LNCaP clone FGC (cell line): ENCODE measurements at regions not wholly inside any gene's neighbourhood (a gene's known extent, or its start where the extent isn't known, plus 50 kb on each side); places are given as distances from the start of the nearest gene placed in this dataset.

ENCODE experiments used
- DNase-seq: peaks from one replicate; pipeline ENCODE4 v3.0.0-alpha.2; 2011; ENCODE audit warnings: low read depth
- H3K4me3 ChIP-seq: 2 replicates; pipeline ENCODE4 v1.5.1; 2011; ENCODE audit warnings: mild to moderate bottlenecking, low read depth, low read length, control low read depth
- CTCF ChIP-seq: IDR thresholded peaks from 2 replicates; pipeline ENCODE4 v1.5.1; 2012; ENCODE audit warnings: mild to moderate bottlenecking; ENCODE audit not compliant: control insufficient read depth, insufficient read depth; ENCODE audit errors: extremely low read depth

GRCh38 chr6:145530454-145530853, 204.9 kb downstream of the EPM2A start:
- no peak for TF ChIP-seq CTCF
- DNase-seq: no peak
- H3K4me3 ChIP-seq: no peak overlapping the region

- TF ChIP-seq CTCF: no peak
- no peak for DNase-seq
- H3K4me3 ChIP-seq: no peak overlapping the region
Measured at GRCh38 chr6:145531032-145531431, 204.3 kb downstream of the EPM2A start.

- no peak for DNase-seq
- no peak overlapping the region for H3K4me3 ChIP-seq
- TF ChIP-seq CTCF: no peak
Measured at GRCh38 chr6:145531822-145532221, 203.5 kb downstream of the EPM2A start.

GRCh38 chr6:145532361-145532760, 203.0 kb downstream of the EPM2A start:
- DNase-seq: no peak
- TF ChIP-seq CTCF: no peak
- no peak overlapping the region for H3K4me3 ChIP-seq

GRCh38 chr6:145534989-145535388, 200.3 kb downstream of the EPM2A start:
- no peak for DNase-seq
- no peak for TF ChIP-seq CTCF
- H3K4me3 ChIP-seq: no peak overlapping the region

- DNase-seq: no peak
- no peak overlapping the region for H3K4me3 ChIP-seq
- TF ChIP-seq CTCF: no peak
Measured at GRCh38 chr6:145538989-145539388, 196.3 kb downstream of the EPM2A start.

GRCh38 chr6:145539831-145540230, 195.5 kb downstream of the EPM2A start:
- no peak overlapping the region for H3K4me3 ChIP-seq
- DNase-seq: no peak
- no peak for TF ChIP-seq CTCF
